Smooth muscle cell (in vitro differentiated cells): ENCODE measurements at regions not wholly inside any gene's neighbourhood (a gene's known extent, or its start where the extent isn't known, plus 50 kb on each side); places are given as distances from the start of the nearest gene placed in this dataset.

ENCODE experiments used
- DNase-seq: peaks from one replicate; lab custom pipeline; 2025; ENCODE audit not compliant: unreplicated experiment; lab: John Stamatoyannopoulos, UW
- H2AFZ ChIP-seq: fragments of 200-600 bp; sonication (generic); 2 replicates; pipeline ENCODE4 v1.6.0; 2016; ENCODE audit warnings: antibody characterized with exemption, low read depth, mild to moderate bottlenecking
- H3F3A ChIP-seq: fragments of 200-600 bp; sonication (generic); 2 replicates; pipeline ENCODE4 v1.6.0; 2017; ENCODE audit warnings: antibody characterized with exemption, low read depth
- H3K27ac ChIP-seq: fragments of 200-600 bp; sonication (generic); 2 replicates; pipeline ENCODE4 v1.5.1; 2016; ENCODE audit warnings: low read depth, mild to moderate bottlenecking
- H3K27me3 ChIP-seq: fragments of 200-600 bp; sonication (generic); 2 replicates; pipeline ENCODE4 v1.6.1; 2016; ENCODE audit warnings: low read depth, mild to moderate bottlenecking
- H3K36me3 ChIP-seq: fragments of 200-600 bp; sonication (generic); 2 replicates; pipeline ENCODE4 v1.5.1; 2016; ENCODE audit warnings: low read depth
- H3K4me1 ChIP-seq: fragments of 200-600 bp; sonication (generic); 2 replicates; pipeline ENCODE4 v1.5.1; 2016; ENCODE audit warnings: low read depth
- H3K4me2 ChIP-seq: fragments of 200-600 bp; sonication (generic); 2 replicates; pipeline ENCODE4 v1.6.0; 2016; ENCODE audit warnings: mild to moderate bottlenecking
- H3K4me3 ChIP-seq: fragments of 200-600 bp; sonication (generic); 2 replicates; pipeline ENCODE4 v1.5.1; 2016; ENCODE audit warnings: mild to moderate bottlenecking
- H3K79me2 ChIP-seq: fragments of 200-600 bp; sonication (generic); 2 replicates; pipeline ENCODE4 v1.6.0; 2016; ENCODE audit warnings: low read depth, mild to moderate bottlenecking
- H3K9ac ChIP-seq: fragments of 200-600 bp; sonication (generic); 2 replicates; pipeline ENCODE4 v1.6.0; 2016; ENCODE audit warnings: low read depth
- H3K9me3 ChIP-seq: fragments of 200-600 bp; sonication (generic); replicated peaks from 2 replicates; pipeline ENCODE4 v1.5.1; 2016; ENCODE audit warnings: low read depth
- H4K20me1 ChIP-seq: fragments of 200-600 bp; sonication (generic); 2 replicates; pipeline ENCODE4 v1.6.0; 2016; ENCODE audit warnings: low read depth
- WGBS: methylation state at CpG from one replicate; pipeline ENCODE4 v1.1.7; 2016; ENCODE audit warnings: low lambda C conversion rate; 5-methylcytosine and 5-hydroxymethylcytosine counted together
- TF ChIP-seq, protein P1 (sequence below): fragments of 200-600 bp; sonication (generic); IDR thresholded peaks from 2 replicates; pipeline ENCODE4 v1.5.1; 2017; ENCODE audit warnings: borderline replicate concordance, mild to moderate bottlenecking, antibody characterized with exemption; ENCODE audit not compliant: insufficient read depth, poor library complexity, severe bottlenecking

DNA sequence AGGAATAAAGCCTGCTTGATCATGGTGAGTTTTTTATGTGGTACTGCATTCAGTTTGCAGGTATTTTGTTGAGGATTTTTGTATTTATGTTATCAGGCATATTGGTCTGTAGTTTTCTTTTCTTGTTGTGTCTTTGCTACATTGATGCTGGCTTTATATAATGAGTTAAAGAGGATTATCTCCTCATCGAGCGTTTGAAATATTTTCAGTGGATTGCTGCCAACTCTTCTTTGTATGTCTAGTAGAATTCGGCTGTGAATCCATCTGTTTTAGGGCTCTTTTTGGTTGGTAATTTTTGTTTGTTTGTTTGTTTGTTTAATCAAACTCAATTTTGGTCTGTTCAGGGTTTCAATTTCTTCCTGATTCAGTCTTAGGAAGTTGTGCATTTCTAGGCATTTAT is 758.4 kb downstream of the KCNA4 start:
- no peaks in the 10 kb centered on the region for H3F3A ChIP-seq
- H4K20me1 ChIP-seq = no peaks in the 10 kb centered on the region
- H2AFZ ChIP-seq = no peak overlapping the region
- H3K9me3 ChIP-seq = no peaks in the 10 kb centered on the region
- no peak for DNase-seq
- TF ChIP-seq, protein P1, sequence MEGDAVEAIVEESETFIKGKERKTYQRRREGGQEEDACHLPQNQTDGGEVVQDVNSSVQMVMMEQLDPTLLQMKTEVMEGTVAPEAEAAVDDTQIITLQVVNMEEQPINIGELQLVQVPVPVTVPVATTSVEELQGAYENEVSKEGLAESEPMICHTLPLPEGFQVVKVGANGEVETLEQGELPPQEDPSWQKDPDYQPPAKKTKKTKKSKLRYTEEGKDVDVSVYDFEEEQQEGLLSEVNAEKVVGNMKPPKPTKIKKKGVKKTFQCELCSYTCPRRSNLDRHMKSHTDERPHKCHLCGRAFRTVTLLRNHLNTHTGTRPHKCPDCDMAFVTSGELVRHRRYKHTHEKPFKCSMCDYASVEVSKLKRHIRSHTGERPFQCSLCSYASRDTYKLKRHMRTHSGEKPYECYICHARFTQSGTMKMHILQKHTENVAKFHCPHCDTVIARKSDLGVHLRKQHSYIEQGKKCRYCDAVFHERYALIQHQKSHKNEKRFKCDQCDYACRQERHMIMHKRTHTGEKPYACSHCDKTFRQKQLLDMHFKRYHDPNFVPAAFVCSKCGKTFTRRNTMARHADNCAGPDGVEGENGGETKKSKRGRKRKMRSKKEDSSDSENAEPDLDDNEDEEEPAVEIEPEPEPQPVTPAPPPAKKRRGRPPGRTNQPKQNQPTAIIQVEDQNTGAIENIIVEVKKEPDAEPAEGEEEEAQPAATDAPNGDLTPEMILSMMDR = no peak
- no peaks in the 10 kb centered on the region for H3K4me1 ChIP-seq
- H3K4me2 ChIP-seq = no peak overlapping the region
- no peak overlapping the region for H3K4me3 ChIP-seq
- WGBS = 86% methylated on average over 3 of the region's 3 CpGs
- no peaks in the 10 kb centered on the region for H3K27me3 ChIP-seq
- no peak overlapping the region for H3K9ac ChIP-seq
- no peaks in the 10 kb centered on the region for H3K36me3 ChIP-seq
- no peaks in the 10 kb centered on the region for H3K79me2 ChIP-seq
- H3K27ac ChIP-seq = no peak overlapping the region

- 0% methylated on average over 1 of the region's 1 CpG for WGBS
- no peaks in the 10 kb centered on the region for H3K36me3 ChIP-seq
- H2AFZ ChIP-seq = no peak overlapping the region
- no peak overlapping the region for H3K9ac ChIP-seq
- H3K27me3 ChIP-seq = no peaks in the 10 kb centered on the region
- no peak overlapping the region for H3K4me3 ChIP-seq
- no peaks in the 10 kb centered on the region for H4K20me1 ChIP-seq
- no peaks in the 10 kb centered on the region for H3K9me3 ChIP-seq
- no peaks in the 10 kb centered on the region for H3K4me1 ChIP-seq
- no peaks in the 10 kb centered on the region for H3K79me2 ChIP-seq
- no peak overlapping the region for H3K4me2 ChIP-seq
- H3F3A ChIP-seq = no peaks in the 10 kb centered on the region
- TF ChIP-seq, protein P1 = no peak
- DNase-seq = no peak
- no peak overlapping the region for H3K27ac ChIP-seq
Observed at GRCh38 chr11:29256580-29256979, 760.2 kb downstream of the KCNA4 start.

DNA sequence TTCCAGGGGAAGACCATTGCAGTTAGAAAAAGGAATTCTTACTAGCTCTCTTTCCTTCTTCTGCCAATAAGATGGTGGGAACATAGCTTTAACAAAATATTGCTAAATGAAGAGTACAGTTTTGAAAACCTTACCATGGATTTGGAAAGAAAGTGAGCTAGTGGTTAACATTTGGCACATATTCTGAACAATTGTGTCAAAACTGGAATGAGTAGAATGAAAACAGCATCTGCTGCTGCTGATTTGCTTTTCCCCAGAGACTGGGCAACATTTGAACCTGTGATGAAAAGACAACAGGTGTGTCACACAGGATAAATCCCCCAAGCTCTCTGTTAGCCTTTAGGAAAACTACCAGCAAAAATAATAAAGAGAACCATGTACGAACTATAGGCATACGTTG is 761.4 kb downstream of the KCNA4 start:
- TF ChIP-seq, protein P1 = no peak
- Histone ChIP-seq H3K79me2 (no peaks in the 10 kb centered on the region), H3K4me1 (no peaks in the 10 kb centered on the region), H2AFZ (no peak overlapping the region), H4K20me1 (no peaks in the 10 kb centered on the region), H3K9me3 (no peaks in the 10 kb centered on the region), H3K27me3 (no peaks in the 10 kb centered on the region), H3K4me2 (no peak overlapping the region), H3K27ac (no peak overlapping the region), H3K36me3 (no peaks in the 10 kb centered on the region), H3F3A (no peaks in the 10 kb centered on the region), H3K4me3 (no peak overlapping the region), H3K9ac (no peak overlapping the region)
- WGBS = 86% methylated on average over 2 of the region's 2 CpGs
- no peak for DNase-seq

DNA sequence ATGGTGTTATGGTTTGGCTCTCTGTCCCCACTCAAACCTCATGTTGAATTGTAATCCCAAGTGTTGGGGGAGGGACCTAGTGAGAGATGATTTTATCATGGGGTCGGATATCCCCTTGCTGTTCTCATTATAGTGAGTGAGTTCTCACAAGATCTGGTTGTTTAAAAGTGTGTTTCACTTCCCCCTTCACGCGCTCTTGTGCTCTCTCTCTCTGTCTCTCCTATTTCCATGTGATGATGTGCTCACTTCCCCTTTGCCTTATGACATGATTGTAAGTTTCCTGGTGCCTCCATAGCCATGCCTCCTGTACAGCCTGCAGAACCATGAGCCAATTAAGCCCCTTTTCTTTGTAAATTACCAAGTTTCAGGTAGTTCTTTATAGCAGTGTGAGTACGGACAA is 765.1 kb downstream of the KCNA4 start:
- TF ChIP-seq, protein P1 = no peak
- no peak for DNase-seq
- Histone ChIP-seq H3K4me1 (no peaks in the 10 kb centered on the region), H3K79me2 (no peaks in the 10 kb centered on the region), H3K27ac (no peak overlapping the region), H3F3A (no peaks in the 10 kb centered on the region), H3K9me3 (no peaks in the 10 kb centered on the region), H3K4me3 (no peak overlapping the region), H3K36me3 (no peaks in the 10 kb centered on the region), H3K9ac (no peak overlapping the region), H3K4me2 (no peak overlapping the region), H3K27me3 (no peaks in the 10 kb centered on the region), H4K20me1 (no peaks in the 10 kb centered on the region), H2AFZ (no peak overlapping the region)
- WGBS = 92% methylated on average over 4 of the region's 4 CpGs
